Panc1 (cell line): ENCODE measurements at regions not wholly inside any gene's neighbourhood (a gene's known extent, or its start where the extent isn't known, plus 50 kb on each side); places are given as distances from the start of the nearest gene placed in this dataset.

ENCODE experiments used
- POLR2AphosphoS5 ChIP-seq: IDR thresholded peaks from 2 replicates; pipeline ENCODE4 v1.6.1; 2012; ENCODE audit warnings: mild to moderate bottlenecking, low read depth, low read length, moderate library complexity
- SIN3A ChIP-seq: IDR thresholded peaks from 2 replicates; pipeline ENCODE4 v1.6.1; 2012; ENCODE audit warnings: low read depth, mild to moderate bottlenecking, low read length, moderate library complexity, borderline replicate concordance; ENCODE audit not compliant: insufficient read depth
- TCF7L2 ChIP-seq: IDR thresholded peaks from 2 replicates; pipeline ENCODE4 v1.6.1; 2011; ENCODE audit warnings: mild to moderate bottlenecking, low read depth, low read length, inconsistent platforms
- TF ChIP-seq, protein P1 (sequence below): fragments of 450-650 bp; IDR thresholded peaks from 2 replicates; pipeline ENCODE4 v1.5.1; 2017; ENCODE audit warnings: mild to moderate bottlenecking
- TF ChIP-seq, protein P2 (sequence below), 2 experiments: IDR thresholded peaks; 2 replicates each; pipeline ENCODE4 v1.6.1; 2011 to 2012; ENCODE audit warnings: low read depth in 2 of 2, control low read depth in 1 of 2, low read length in 1 of 2, mild to moderate bottlenecking in 1 of 2, moderate library complexity in 1 of 2; ENCODE audit not compliant: insufficient read depth in 1 of 2

DNA sequence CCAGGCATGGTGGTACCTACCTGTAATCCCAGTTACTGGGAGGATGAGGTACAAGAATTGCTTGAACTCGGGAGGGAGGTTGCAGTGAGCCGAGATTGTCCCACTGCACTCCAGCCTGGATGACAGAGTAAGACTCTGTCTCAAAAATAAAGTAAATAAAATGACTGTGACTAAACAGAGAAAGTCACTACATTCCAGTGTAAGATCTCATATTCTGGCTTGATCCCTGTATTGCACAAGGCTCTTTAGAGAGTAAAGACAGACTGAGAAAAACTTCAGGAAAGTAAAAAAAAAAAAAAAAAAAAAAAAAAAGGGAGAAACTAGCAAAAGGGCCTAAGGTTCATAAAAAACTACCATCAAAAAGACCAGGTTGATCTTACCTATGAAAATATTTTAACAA is 106.6 kb upstream of the PJA2 start:
- TF ChIP-seq, protein P1, sequence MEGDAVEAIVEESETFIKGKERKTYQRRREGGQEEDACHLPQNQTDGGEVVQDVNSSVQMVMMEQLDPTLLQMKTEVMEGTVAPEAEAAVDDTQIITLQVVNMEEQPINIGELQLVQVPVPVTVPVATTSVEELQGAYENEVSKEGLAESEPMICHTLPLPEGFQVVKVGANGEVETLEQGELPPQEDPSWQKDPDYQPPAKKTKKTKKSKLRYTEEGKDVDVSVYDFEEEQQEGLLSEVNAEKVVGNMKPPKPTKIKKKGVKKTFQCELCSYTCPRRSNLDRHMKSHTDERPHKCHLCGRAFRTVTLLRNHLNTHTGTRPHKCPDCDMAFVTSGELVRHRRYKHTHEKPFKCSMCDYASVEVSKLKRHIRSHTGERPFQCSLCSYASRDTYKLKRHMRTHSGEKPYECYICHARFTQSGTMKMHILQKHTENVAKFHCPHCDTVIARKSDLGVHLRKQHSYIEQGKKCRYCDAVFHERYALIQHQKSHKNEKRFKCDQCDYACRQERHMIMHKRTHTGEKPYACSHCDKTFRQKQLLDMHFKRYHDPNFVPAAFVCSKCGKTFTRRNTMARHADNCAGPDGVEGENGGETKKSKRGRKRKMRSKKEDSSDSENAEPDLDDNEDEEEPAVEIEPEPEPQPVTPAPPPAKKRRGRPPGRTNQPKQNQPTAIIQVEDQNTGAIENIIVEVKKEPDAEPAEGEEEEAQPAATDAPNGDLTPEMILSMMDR: no peak
- TF ChIP-seq, protein P2, sequence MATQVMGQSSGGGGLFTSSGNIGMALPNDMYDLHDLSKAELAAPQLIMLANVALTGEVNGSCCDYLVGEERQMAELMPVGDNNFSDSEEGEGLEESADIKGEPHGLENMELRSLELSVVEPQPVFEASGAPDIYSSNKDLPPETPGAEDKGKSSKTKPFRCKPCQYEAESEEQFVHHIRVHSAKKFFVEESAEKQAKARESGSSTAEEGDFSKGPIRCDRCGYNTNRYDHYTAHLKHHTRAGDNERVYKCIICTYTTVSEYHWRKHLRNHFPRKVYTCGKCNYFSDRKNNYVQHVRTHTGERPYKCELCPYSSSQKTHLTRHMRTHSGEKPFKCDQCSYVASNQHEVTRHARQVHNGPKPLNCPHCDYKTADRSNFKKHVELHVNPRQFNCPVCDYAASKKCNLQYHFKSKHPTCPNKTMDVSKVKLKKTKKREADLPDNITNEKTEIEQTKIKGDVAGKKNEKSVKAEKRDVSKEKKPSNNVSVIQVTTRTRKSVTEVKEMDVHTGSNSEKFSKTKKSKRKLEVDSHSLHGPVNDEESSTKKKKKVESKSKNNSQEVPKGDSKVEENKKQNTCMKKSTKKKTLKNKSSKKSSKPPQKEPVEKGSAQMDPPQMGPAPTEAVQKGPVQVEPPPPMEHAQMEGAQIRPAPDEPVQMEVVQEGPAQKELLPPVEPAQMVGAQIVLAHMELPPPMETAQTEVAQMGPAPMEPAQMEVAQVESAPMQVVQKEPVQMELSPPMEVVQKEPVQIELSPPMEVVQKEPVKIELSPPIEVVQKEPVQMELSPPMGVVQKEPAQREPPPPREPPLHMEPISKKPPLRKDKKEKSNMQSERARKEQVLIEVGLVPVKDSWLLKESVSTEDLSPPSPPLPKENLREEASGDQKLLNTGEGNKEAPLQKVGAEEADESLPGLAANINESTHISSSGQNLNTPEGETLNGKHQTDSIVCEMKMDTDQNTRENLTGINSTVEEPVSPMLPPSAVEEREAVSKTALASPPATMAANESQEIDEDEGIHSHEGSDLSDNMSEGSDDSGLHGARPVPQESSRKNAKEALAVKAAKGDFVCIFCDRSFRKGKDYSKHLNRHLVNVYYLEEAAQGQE (IDR thresholded peaks at IDR 0.05; ENCODE audit: insufficient read depth in 1 of 2, low read depth in 2 of 2, low read length in 1 of 2): no peak
- TF ChIP-seq POLR2AphosphoS5 (no peak), SIN3A (no peak), TCF7L2 (no peak)
